ENCODE measurements at regions not wholly inside any gene's neighbourhood (a gene's known extent, or its start where the extent isn't known, plus 50 kb on each side); places are given as distances from the start of the nearest gene placed in this dataset.
"Not testable (repeated sequence)": the region's sequence is repeated elsewhere in the genome, so short reads cannot be mapped to it uniquely, and the experiment has no call there.

- TF ChIP-seq CTCF (IDR thresholded peaks at IDR 0.05; ENCODE audit: unreplicated experiment): no peak
- H3K27ac Mint-ChIP-seq: no peak overlapping the region
- DNase-seq (ENCODE audit: low spot score in 2 of 2, unreplicated experiment in 2 of 2): no peak
- H3K36me3 Mint-ChIP-seq: no peaks in the 10 kb centered on the region
- H3K4me3 Mint-ChIP-seq: no peak overlapping the region
- H3K27me3 Mint-ChIP-seq (ENCODE audit: low read depth): no peaks in the 10 kb centered on the region
- peaks cover 27% of the 10 kb centered on the region for H3K9me3 Mint-ChIP-seq
- H3K4me1 Mint-ChIP-seq: no peaks in the 10 kb centered on the region
Measured at GRCh38 chrX:56026815-56027214, 205.3 kb upstream of the KLF8 start.

- DNase-seq (ENCODE audit: low spot score in 2 of 2, unreplicated experiment in 2 of 2): no peak
- no peak overlapping the region for H3K27ac Mint-ChIP-seq
- peaks cover 4% of the 10 kb centered on the region for H3K4me1 Mint-ChIP-seq
- H3K4me3 Mint-ChIP-seq: no peak overlapping the region
- no peak for TF ChIP-seq CTCF (IDR thresholded peaks at IDR 0.05; ENCODE audit: unreplicated experiment)
- no peaks in the 10 kb centered on the region for H3K36me3 Mint-ChIP-seq
- no peaks in the 10 kb centered on the region for H3K27me3 Mint-ChIP-seq (ENCODE audit: low read depth)
- H3K9me3 Mint-ChIP-seq: peaks cover 36% of the 10 kb centered on the region
Measured at GRCh38 chrX:56029188-56029587, 203.0 kb upstream of the KLF8 start.

GRCh38 chrX:56029691-56030090 lies 202.5 kb upstream of the KLF8 start:
- no peak for DNase-seq (ENCODE audit: low spot score in 2 of 2, unreplicated experiment in 2 of 2)
- TF ChIP-seq CTCF (IDR thresholded peaks at IDR 0.05; ENCODE audit: unreplicated experiment): no peak
- Mint-ChIP-seq H3K4me3 (no peak overlapping the region), H3K9me3 (peaks cover 34% of the 10 kb centered on the region), H3K4me1 (peaks cover 4% of the 10 kb centered on the region), H3K27ac (no peak overlapping the region), H3K36me3 (no peaks in the 10 kb centered on the region), H3K27me3 (ENCODE audit: low read depth) (no peaks in the 10 kb centered on the region)

GRCh38 chrX:56031409-56031808 lies 200.7 kb upstream of the KLF8 start:
- peaks cover 6% of the 10 kb centered on the region for H3K36me3 Mint-ChIP-seq
- peaks cover 4% of the 10 kb centered on the region for H3K4me1 Mint-ChIP-seq
- H3K27ac Mint-ChIP-seq: no peak overlapping the region
- no peak for TF ChIP-seq CTCF (IDR thresholded peaks at IDR 0.05; ENCODE audit: unreplicated experiment)
- no peaks in the 10 kb centered on the region for H3K27me3 Mint-ChIP-seq (ENCODE audit: low read depth)
- DNase-seq (ENCODE audit: low spot score in 2 of 2, unreplicated experiment in 2 of 2): no peak
- H3K9me3 Mint-ChIP-seq: peaks cover 40% of the 10 kb centered on the region
- H3K4me3 Mint-ChIP-seq: no peak overlapping the region

GRCh38 chrX:56033495-56034180 lies 198.5 kb upstream of the KLF8 start:
- Mint-ChIP-seq H3K9me3 (peaks cover 50% of the 10 kb centered on the region), H3K36me3 (peaks cover 9% of the 10 kb centered on the region), H3K27me3 (ENCODE audit: low read depth) (no peaks in the 10 kb centered on the region), H3K27ac (peak overlapping the region; percentile 73), H3K4me1 (peaks cover 4% of the 10 kb centered on the region), H3K4me3 (no peak overlapping the region)
- TF ChIP-seq CTCF (IDR thresholded peaks at IDR 0.05; ENCODE audit: unreplicated experiment): no peak
- no peak for DNase-seq (ENCODE audit: low spot score in 2 of 2, unreplicated experiment in 2 of 2)

- H3K4me3 Mint-ChIP-seq; H3K27me3 Mint-ChIP-seq (ENCODE audit: low read depth); DNase-seq (ENCODE audit: low spot score in 2 of 2, unreplicated experiment in 2 of 2); H3K27ac Mint-ChIP-seq; H3K4me1 Mint-ChIP-seq: not testable (repeated sequence)
- Mint-ChIP-seq H3K36me3 (peaks cover 16% of the 10 kb centered on the region), H3K9me3 (peaks cover 56% of the 10 kb centered on the region)
Measured at GRCh38 chrX:56052673-56053330, 179.4 kb upstream of the KLF8 start.

Measured in mesothelial cell of epicardium (in vitro differentiated cells).